ENCODE measurements at regions not wholly inside any gene's neighbourhood (a gene's known extent, or its start where the extent isn't known, plus 50 kb on each side); places are given as distances from the start of the nearest gene placed in this dataset.
"Not testable (repeated sequence)": the region's sequence is repeated elsewhere in the genome, so short reads cannot be mapped to it uniquely, and the experiment has no call there.

GRCh38 chr1:171397851-171398469 is 84.0 kb downstream of the FMO4 start:
- no peak for DNase-seq

GRCh38 chr1:171403393-171403792 is 81.9 kb upstream of the PRRC2C start:
- no peak for DNase-seq

GRCh38 chr1:171405391-171405714 is 80.0 kb upstream of the PRRC2C start:
- DNase-seq, result no peak

- DNase-seq, result not testable (repeated sequence)
These were observed 71.8 kb upstream of the PRRC2C start for GRCh38 chr1:171413557-171413956.

GRCh38 chr1:171418546-171418945 is 66.8 kb upstream of the PRRC2C start:
- DNase-seq, result no peak

GRCh38 chr1:171420810-171421209 is 64.5 kb upstream of the PRRC2C start:
- DNase-seq, result peak; percentile 27

- DNase-seq, result no peak
These were observed 63.8 kb upstream of the PRRC2C start for GRCh38 chr1:171421413-171422020.

- no peak for DNase-seq
These were observed 62.8 kb upstream of the PRRC2C start for GRCh38 chr1:171422511-171422910.

- no peak for DNase-seq
These were observed 60.8 kb upstream of the PRRC2C start for GRCh38 chr1:171424494-171424893.

GRCh38 chr1:171426645-171427044 is 58.7 kb upstream of the PRRC2C start:
- no peak for DNase-seq

- no peak for DNase-seq
These were observed 57.4 kb upstream of the PRRC2C start for GRCh38 chr1:171427852-171428471.

GRCh38 chr1:171429137-171429536 is 56.2 kb upstream of the PRRC2C start:
- no peak for DNase-seq

GRCh38 chr1:171431994-171432393 is 53.3 kb upstream of the PRRC2C start:
- DNase-seq, result no peak

GRCh38 chr1:171432473-171432872 is 52.9 kb upstream of the PRRC2C start:
- DNase-seq, result no peak

GRCh38 chr1:171433451-171433850 is 51.9 kb upstream of the PRRC2C start:
- no peak for DNase-seq

- DNase-seq, result peak; percentile 11
These were observed 50.5 kb upstream of the PRRC2C start for GRCh38 chr1:171434717-171435346.

Measured in CD4-positive, alpha-beta T cell treated with Interleukin-10 for 1 hour (primary cell).